ENCODE measurements at regions not wholly inside any gene's neighbourhood (a gene's known extent, or its start where the extent isn't known, plus 50 kb on each side); places are given as distances from the start of the nearest gene placed in this dataset.
"Not testable (repeated sequence)": the region's sequence is repeated elsewhere in the genome, so short reads cannot be mapped to it uniquely, and the experiment has no call there.

DNA sequence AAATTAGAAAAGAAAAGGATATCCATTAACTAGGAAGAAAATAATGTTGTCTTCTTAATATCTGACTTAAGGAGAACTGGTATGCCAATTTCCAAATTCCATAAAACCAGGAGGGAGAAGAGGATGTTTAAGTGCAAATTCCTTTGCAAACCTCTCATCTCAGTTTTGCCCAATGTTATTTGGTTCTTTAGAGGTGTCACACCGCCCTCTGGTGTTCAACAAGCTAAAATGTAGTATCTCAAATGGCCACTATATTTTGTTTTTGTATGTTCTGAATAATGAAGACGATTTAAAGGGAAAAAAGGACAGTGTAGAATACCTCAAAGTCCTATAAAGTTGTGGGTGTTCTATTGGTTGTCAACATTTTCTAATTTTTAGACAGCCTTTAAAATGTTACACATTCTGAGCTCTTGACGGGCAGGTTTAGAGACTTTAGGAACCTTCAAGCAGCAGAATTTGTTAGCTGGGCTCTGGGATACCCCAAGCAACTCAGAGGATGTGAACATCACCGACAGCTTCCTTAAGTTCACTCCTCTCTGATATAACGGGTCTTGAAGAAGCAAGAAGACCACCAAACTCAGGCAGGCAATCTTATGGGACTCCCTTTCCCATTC, 458.3 kb downstream of the MFSD1 start:
- Histone ChIP-seq H3K36me3 (no peaks in the 10 kb centered on the region), H3K4me3 (no peak overlapping the region), H3K9me3 (no peaks in the 10 kb centered on the region), H3K4me1 (no peaks in the 10 kb centered on the region), H3K27ac (no peak overlapping the region), H3K27me3 (no peaks in the 10 kb centered on the region)
- TF ChIP-seq, protein P1, sequence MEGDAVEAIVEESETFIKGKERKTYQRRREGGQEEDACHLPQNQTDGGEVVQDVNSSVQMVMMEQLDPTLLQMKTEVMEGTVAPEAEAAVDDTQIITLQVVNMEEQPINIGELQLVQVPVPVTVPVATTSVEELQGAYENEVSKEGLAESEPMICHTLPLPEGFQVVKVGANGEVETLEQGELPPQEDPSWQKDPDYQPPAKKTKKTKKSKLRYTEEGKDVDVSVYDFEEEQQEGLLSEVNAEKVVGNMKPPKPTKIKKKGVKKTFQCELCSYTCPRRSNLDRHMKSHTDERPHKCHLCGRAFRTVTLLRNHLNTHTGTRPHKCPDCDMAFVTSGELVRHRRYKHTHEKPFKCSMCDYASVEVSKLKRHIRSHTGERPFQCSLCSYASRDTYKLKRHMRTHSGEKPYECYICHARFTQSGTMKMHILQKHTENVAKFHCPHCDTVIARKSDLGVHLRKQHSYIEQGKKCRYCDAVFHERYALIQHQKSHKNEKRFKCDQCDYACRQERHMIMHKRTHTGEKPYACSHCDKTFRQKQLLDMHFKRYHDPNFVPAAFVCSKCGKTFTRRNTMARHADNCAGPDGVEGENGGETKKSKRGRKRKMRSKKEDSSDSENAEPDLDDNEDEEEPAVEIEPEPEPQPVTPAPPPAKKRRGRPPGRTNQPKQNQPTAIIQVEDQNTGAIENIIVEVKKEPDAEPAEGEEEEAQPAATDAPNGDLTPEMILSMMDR (IDR thresholded peaks at IDR 0.05): peak; percentile 66 to 76 (median 70)
- TF ChIP-seq POLR2A (IDR thresholded peaks at IDR 0.05): no peak
- WGBS, 2 donors (ENCODE audit: low coverage in 1 of 2): 18 to 33% methylated on average over 5 of the region's 5 CpGs
- in situ Hi-C loops (cut with MboI; ENCODE audit: low pct_ligation_motif_present in 1 of 4, low pct_unique_long_range_greater_than_20kb in 1 of 4, low sequenced_read_pairs in 3 of 4): loop anchor here (5.0 to 25.0 kb wide), 5 partner anchors 413 to 752 kb away; no protein-coding TSS in a partner anchor
- peak; percentile 25 for DNase-seq
- intact Hi-C loops (cut with DNase I; ENCODE audit: low total_unique reads): loop anchor here (10.0 kb wide), 1 partner anchor 745 kb away; no protein-coding TSS in a partner anchor

DNA sequence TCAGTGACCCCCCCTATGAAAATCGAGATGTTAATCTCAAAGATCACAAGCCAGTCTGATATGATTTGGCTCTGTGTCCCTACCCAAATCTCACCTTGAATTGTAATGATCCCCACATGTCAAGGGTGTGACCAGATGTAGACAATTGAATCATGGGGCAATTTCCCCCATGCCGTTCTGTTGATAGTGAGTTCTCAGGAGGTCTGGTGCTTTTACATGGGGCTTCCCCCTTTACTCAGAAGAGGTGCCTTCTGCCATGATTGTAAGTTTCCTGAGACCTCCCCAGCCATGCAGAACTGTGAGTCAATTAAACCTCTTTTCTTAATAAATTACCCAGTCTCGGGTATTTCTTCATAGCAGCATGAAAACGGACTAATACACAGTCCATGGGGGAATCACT, 459.5 kb downstream of the MFSD1 start:
- in situ Hi-C loops (cut with MboI; ENCODE audit: low pct_ligation_motif_present in 1 of 4, low pct_unique_long_range_greater_than_20kb in 1 of 4, low sequenced_read_pairs in 3 of 4): loop anchor here (5.0 to 25.0 kb wide), 5 partner anchors 414 to 751 kb away; no protein-coding TSS in a partner anchor
- not testable (repeated sequence) for H3K4me1 ChIP-seq, H3K9me3 ChIP-seq, H3K36me3 ChIP-seq, DNase-seq, H3K27ac ChIP-seq, H3K27me3 ChIP-seq, H3K4me3 ChIP-seq
- WGBS, 2 donors (ENCODE audit: low coverage in 1 of 2): 56% methylated on average over 4 of the region's 4 CpGs
- intact Hi-C loops (cut with DNase I; ENCODE audit: low total_unique reads): loop anchor here (10.0 kb wide), 1 partner anchor 743 kb away; no protein-coding TSS in a partner anchor

DNA sequence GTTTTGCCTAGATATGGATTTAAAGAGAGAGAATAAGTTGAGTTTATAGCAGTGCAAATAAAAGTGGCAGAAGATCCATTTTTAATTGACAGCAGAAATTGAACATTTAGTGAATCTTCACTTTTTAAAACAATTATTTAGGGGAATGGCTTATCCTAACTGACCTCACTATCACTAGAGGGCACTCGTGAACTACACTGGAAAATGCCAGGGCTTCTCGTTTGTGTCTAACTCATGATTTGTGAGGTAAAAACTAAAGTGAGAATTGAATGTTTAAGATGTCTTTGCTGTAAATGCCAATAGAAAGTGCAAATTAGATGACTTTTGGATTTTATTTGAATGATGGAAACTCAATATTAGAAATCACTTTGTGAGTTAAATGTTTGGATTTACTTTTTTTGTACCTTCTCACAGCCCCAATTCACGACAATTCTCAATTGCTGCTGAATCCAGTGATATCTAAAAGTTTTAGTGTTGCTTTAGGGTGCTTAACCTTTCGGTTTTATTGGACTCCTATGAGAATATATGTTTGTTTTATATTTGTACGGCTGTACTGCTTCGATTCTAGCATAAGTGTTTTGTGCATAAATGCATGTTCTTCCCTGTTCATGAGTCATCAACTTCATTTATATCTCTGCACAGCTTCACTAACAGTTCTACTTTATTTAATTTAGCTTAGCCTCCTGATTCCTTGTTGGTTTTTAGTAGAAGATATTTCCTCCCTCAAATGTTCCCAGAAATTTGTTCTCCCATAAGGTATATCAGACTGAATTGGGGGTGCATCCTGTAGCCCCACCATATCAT, 462.1 kb downstream of the MFSD1 start:
- H3K36me3 ChIP-seq: no peaks in the 10 kb centered on the region
- H3K27ac ChIP-seq: no peak overlapping the region
- no peaks in the 10 kb centered on the region for H3K9me3 ChIP-seq
- in situ Hi-C loops (cut with MboI; ENCODE audit: low pct_ligation_motif_present in 1 of 4, low pct_unique_long_range_greater_than_20kb in 1 of 4, low sequenced_read_pairs in 3 of 4) (loop anchor here (5.0 to 25.0 kb wide), 5 partner anchors 417 to 748 kb away; no protein-coding TSS in a partner anchor), intact Hi-C loops (cut with DNase I; ENCODE audit: low total_unique reads) (loop anchor here (10.0 kb wide), 1 partner anchor 741 kb away; no protein-coding TSS in a partner anchor)
- no peak overlapping the region for H3K4me3 ChIP-seq
- TF ChIP-seq, protein P1 (IDR thresholded peaks at IDR 0.05): peak; percentile 25 to 53 (median 42)
- TF ChIP-seq POLR2AphosphoS5 (IDR thresholded peaks at IDR 0.05): no peak
- WGBS, 2 donors (ENCODE audit: low coverage in 1 of 2): 14 to 22% methylated on average over 6 of the region's 6 CpGs
- no peaks in the 10 kb centered on the region for H3K4me1 ChIP-seq
- no peak for DNase-seq
- H3K27me3 ChIP-seq: no peaks in the 10 kb centered on the region

DNA sequence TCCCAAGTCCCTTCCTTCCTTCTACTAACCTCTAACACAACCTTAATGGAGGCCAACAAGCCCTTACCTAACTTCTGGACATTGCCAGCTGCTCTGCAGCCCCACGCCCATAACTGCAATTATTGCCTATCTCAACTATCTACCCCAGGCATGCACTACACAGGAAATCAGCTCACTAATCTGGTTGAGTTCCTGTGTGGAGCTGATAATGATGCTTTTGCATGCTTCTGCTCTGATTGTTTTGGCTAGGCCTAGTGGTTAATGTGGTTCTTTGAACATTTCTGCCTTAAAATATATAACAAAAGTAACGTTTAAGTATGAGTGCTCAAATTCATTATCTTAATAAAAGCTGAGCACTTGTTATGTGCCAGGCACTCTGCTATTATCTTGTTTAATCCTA, 463.9 kb downstream of the MFSD1 start:
- Histone ChIP-seq H3K4me1 (no peaks in the 10 kb centered on the region), H3K9me3 (no peaks in the 10 kb centered on the region), H3K27me3 (no peaks in the 10 kb centered on the region), H3K4me3 (no peak overlapping the region), H3K27ac (no peak overlapping the region), H3K36me3 (no peaks in the 10 kb centered on the region)
- in situ Hi-C loops (cut with MboI; ENCODE audit: low pct_ligation_motif_present in 1 of 4, low pct_unique_long_range_greater_than_20kb in 1 of 4, low sequenced_read_pairs in 3 of 4): loop anchor here (10.0 to 25.0 kb wide), 4 partner anchors 428 to 747 kb away; no protein-coding TSS in a partner anchor
- intact Hi-C loops (cut with DNase I; ENCODE audit: low total_unique reads): loop anchor here (10.0 kb wide), 1 partner anchor 739 kb away; no protein-coding TSS in a partner anchor
- 39 to 55% methylated on average over 2 of the region's 2 CpGs for WGBS, 2 donors (ENCODE audit: low coverage in 1 of 2)
- TF ChIP-seq POLR2AphosphoS5 (IDR thresholded peaks at IDR 0.05) (no peak), POLR2A (IDR thresholded peaks at IDR 0.05) (no peak), EP300 (IDR thresholded peaks at IDR 0.05; ENCODE audit: low read depth) (no peak)
- TF ChIP-seq, protein P1 (IDR thresholded peaks at IDR 0.05): no peak
- DNase-seq: no peak
